ENCODE measurements at regions not wholly inside any gene's neighbourhood (a gene's known extent, or its start where the extent isn't known, plus 50 kb on each side); places are given as distances from the start of the nearest gene placed in this dataset.
A peak's percentile ranks its signal among the peaks of the same experiment; 100 is the strongest.

GRCh38 chr3:107947203-107947602 lies 143.6 kb downstream of the CD47 start:
- no peaks in the 10 kb centered on the region for H3K36me3 ChIP-seq (ENCODE audit: control insufficient read depth in 2 of 2, insufficient read depth in 2 of 2, low read length in 1 of 2)
- H3K4me1 ChIP-seq (ENCODE audit: control insufficient read depth in 2 of 2, insufficient read depth in 2 of 2, low read length in 2 of 2) = no peaks in the 10 kb centered on the region
- DNase-seq (ENCODE audit: low read depth in 6 of 9, low spot score in 9 of 9) = no peak
- no peaks in the 10 kb centered on the region for H3K27me3 ChIP-seq (ENCODE audit: control insufficient read depth in 2 of 2, insufficient read depth in 1 of 2, low read length in 1 of 2)
- no peak overlapping the region for H3K27ac ChIP-seq (ENCODE audit: low read depth in 1 of 2, low read length in 1 of 2)
- no peaks in the 10 kb centered on the region for H3K9me3 ChIP-seq (ENCODE audit: control insufficient read depth in 2 of 2, insufficient read depth in 1 of 2, low read length in 1 of 2)
- H3K4me3 ChIP-seq (ENCODE audit: low read length in 2 of 2) = no peak overlapping the region

DNA sequence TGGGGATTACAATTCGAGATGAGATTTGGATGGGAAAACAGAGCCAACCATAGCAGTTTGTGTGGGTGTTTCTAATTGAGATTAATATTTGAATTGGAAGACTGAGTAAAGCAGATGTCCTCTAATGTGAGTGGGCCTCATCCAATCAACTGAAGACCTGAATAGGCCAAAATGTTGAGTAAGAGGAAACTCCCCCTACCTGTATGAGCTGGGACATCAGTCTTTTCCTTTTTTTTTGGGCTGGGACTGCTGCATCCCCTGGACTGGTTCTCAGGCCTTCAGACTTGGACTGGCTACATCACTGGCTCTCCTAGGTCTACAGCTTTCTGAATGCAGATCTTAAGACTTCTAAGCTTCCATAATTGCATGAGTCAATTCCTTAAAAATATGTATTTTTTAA lies 144.1 kb downstream of the CD47 start:
- Histone ChIP-seq H3K27ac (ENCODE audit: low read depth in 1 of 2, low read length in 1 of 2) (no peak overlapping the region), H3K4me3 (ENCODE audit: low read length in 2 of 2) (no peak overlapping the region), H3K4me1 (ENCODE audit: control insufficient read depth in 2 of 2, insufficient read depth in 2 of 2, low read length in 2 of 2) (no peaks in the 10 kb centered on the region), H3K36me3 (ENCODE audit: control insufficient read depth in 2 of 2, insufficient read depth in 2 of 2, low read length in 1 of 2) (no peaks in the 10 kb centered on the region), H3K9me3 (ENCODE audit: control insufficient read depth in 2 of 2, insufficient read depth in 1 of 2, low read length in 1 of 2) (no peaks in the 10 kb centered on the region), H3K27me3 (ENCODE audit: control insufficient read depth in 2 of 2, insufficient read depth in 1 of 2, low read length in 1 of 2) (no peaks in the 10 kb centered on the region)
- DNase-seq (ENCODE audit: low read depth in 6 of 9, low spot score in 9 of 9) = no peak
- WGBS = 94% methylated on average over 1 of the region's 1 CpG

DNA sequence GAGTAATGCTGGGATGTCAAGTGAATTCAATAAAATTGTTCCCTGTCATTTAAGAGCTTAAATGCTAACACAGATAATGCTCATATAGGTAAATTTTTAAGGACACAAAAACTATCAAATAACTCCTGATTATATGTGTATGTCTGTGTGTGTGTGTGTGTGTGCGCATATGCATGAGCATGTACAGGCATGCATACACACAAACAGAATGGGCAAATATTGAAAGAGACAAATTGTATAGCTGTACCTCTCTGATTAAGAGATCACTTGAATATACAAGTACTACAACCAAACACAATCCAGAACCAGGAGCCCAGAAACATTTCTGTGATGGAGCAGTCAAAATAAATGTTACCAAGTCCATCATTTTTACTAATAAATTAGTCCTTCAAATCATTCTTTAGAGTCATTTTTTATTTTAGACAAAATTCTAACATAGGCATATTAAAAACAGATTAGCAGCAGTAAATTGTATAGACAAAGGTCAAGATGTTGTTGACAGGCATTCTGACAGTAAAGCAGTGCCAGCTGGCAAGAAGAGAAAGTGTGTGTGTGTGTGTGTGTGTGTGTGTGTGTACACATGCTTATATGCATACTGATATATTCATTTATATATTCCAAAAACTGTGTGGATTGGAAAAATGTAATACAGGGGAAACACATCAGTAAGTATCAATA lies 145.3 kb downstream of the CD47 start:
- 92% methylated on average over 1 of the region's 1 CpG for WGBS
- no peak overlapping the region for H3K4me3 ChIP-seq (ENCODE audit: low read length in 2 of 2)
- no peak for DNase-seq (ENCODE audit: low read depth in 6 of 9, low spot score in 9 of 9)

DNA sequence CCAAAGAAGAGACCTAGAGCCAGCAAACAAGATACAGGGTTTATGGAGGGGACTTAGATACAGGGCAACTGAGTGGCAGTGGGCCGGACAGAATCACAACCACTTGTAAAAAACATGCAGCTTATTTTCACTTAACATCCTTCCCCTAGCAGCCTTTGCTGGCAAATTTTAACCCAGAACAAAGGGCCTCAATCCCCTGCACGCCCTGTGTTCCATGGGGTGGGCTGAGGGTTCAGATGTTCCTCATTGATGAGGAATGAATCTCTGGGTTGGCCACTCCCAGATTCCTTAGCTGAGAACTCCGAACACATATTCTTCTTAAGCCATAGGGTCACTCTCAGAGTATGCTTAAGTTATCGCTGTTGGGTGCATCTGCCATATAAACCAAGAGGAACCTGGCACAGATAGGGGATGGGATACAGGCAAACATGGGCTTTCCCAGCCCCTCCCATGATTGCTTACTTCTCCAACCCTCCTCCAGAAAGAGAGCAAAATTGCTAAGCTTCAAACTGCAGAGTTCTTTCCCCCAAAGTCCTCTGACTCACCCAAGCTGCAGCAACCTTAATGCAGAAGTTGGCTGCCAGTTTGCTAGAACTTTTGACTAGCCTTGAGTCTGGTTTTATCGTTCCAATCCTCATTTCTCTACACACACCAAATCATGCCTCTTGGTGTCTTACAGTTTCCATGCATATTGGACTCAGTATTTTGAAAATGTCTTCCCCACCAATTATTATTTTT lies 146.9 kb downstream of the CD47 start:
- Histone ChIP-seq H3K27me3 (ENCODE audit: control insufficient read depth in 2 of 2, insufficient read depth in 1 of 2, low read length in 1 of 2) (no peaks in the 10 kb centered on the region), H3K9me3 (ENCODE audit: control insufficient read depth in 2 of 2, insufficient read depth in 1 of 2, low read length in 1 of 2) (no peaks in the 10 kb centered on the region), H3K4me3 (ENCODE audit: low read length in 2 of 2) (no peak overlapping the region), H3K27ac (ENCODE audit: low read depth in 1 of 2, low read length in 1 of 2) (no peak overlapping the region), H3K36me3 (ENCODE audit: control insufficient read depth in 2 of 2, insufficient read depth in 2 of 2, low read length in 1 of 2) (no peaks in the 10 kb centered on the region), H3K4me1 (ENCODE audit: control insufficient read depth in 2 of 2, insufficient read depth in 2 of 2, low read length in 2 of 2) (no peaks in the 10 kb centered on the region)
- no peak for DNase-seq (ENCODE audit: low read depth in 6 of 9, low spot score in 9 of 9)
- 95% methylated on average over 5 of the region's 5 CpGs for WGBS

More for the DNA sequence above, 145.3 kb downstream of the CD47 start:
- H3K27ac ChIP-seq (ENCODE audit: low read depth in 1 of 2, low read length in 1 of 2) = no peak overlapping the region
- no peaks in the 10 kb centered on the region for H3K4me1 ChIP-seq (ENCODE audit: control insufficient read depth in 2 of 2, insufficient read depth in 2 of 2, low read length in 2 of 2)
- H3K9me3 ChIP-seq (ENCODE audit: control insufficient read depth in 2 of 2, insufficient read depth in 1 of 2, low read length in 1 of 2) = no peaks in the 10 kb centered on the region
- no peaks in the 10 kb centered on the region for H3K27me3 ChIP-seq (ENCODE audit: control insufficient read depth in 2 of 2, insufficient read depth in 1 of 2, low read length in 1 of 2)
- no peaks in the 10 kb centered on the region for H3K36me3 ChIP-seq (ENCODE audit: control insufficient read depth in 2 of 2, insufficient read depth in 2 of 2, low read length in 1 of 2)

- Histone ChIP-seq H3K4me1 (ENCODE audit: control insufficient read depth in 2 of 2, insufficient read depth in 2 of 2, low read length in 2 of 2) (no peaks in the 10 kb centered on the region), H3K27me3 (ENCODE audit: control insufficient read depth in 2 of 2, insufficient read depth in 1 of 2, low read length in 1 of 2) (no peaks in the 10 kb centered on the region), H3K36me3 (ENCODE audit: control insufficient read depth in 2 of 2, insufficient read depth in 2 of 2, low read length in 1 of 2) (no peaks in the 10 kb centered on the region), H3K4me3 (ENCODE audit: low read length in 2 of 2) (no peak overlapping the region), H3K9me3 (ENCODE audit: control insufficient read depth in 2 of 2, insufficient read depth in 1 of 2, low read length in 1 of 2) (no peaks in the 10 kb centered on the region), H3K27ac (ENCODE audit: low read depth in 1 of 2, low read length in 1 of 2) (no peak overlapping the region)
- 86% methylated on average over 5 of the region's 5 CpGs for WGBS
- DNase-seq (ENCODE audit: low read depth in 6 of 9, low spot score in 9 of 9) = no peak
Observed at GRCh38 chr3:107942951-107943749, 147.7 kb downstream of the CD47 start.

- Histone ChIP-seq H3K27me3 (ENCODE audit: control insufficient read depth in 2 of 2, insufficient read depth in 1 of 2, low read length in 1 of 2) (no peaks in the 10 kb centered on the region), H3K9me3 (ENCODE audit: control insufficient read depth in 2 of 2, insufficient read depth in 1 of 2, low read length in 1 of 2) (no peaks in the 10 kb centered on the region), H3K4me3 (ENCODE audit: low read length in 2 of 2) (no peak overlapping the region), H3K36me3 (ENCODE audit: control insufficient read depth in 2 of 2, insufficient read depth in 2 of 2, low read length in 1 of 2) (no peaks in the 10 kb centered on the region), H3K4me1 (ENCODE audit: control insufficient read depth in 2 of 2, insufficient read depth in 2 of 2, low read length in 2 of 2) (no peaks in the 10 kb centered on the region), H3K27ac (ENCODE audit: low read depth in 1 of 2, low read length in 1 of 2) (no peak overlapping the region)
- no peak for DNase-seq (ENCODE audit: low read depth in 6 of 9, low spot score in 9 of 9)
- WGBS = 85% methylated on average over 6 of the region's 6 CpGs
Observed at GRCh38 chr3:107942244-107942643, 148.6 kb downstream of the CD47 start.

GRCh38 chr3:107939691-107940442 lies 151.0 kb downstream of the CD47 start:
- Histone ChIP-seq H3K9me3 (ENCODE audit: control insufficient read depth in 2 of 2, insufficient read depth in 1 of 2, low read length in 1 of 2) (no peaks in the 10 kb centered on the region), H3K27ac (ENCODE audit: low read depth in 1 of 2, low read length in 1 of 2) (no peak overlapping the region), H3K27me3 (ENCODE audit: control insufficient read depth in 2 of 2, insufficient read depth in 1 of 2, low read length in 1 of 2) (no peaks in the 10 kb centered on the region), H3K4me1 (ENCODE audit: control insufficient read depth in 2 of 2, insufficient read depth in 2 of 2, low read length in 2 of 2) (no peaks in the 10 kb centered on the region), H3K4me3 (ENCODE audit: low read length in 2 of 2) (no peak overlapping the region), H3K36me3 (ENCODE audit: control insufficient read depth in 2 of 2, insufficient read depth in 2 of 2, low read length in 1 of 2) (no peaks in the 10 kb centered on the region)
- no peak for DNase-seq (ENCODE audit: low read depth in 6 of 9, low spot score in 9 of 9)
- 96% methylated on average over 10 of the region's 10 CpGs for WGBS

DNA sequence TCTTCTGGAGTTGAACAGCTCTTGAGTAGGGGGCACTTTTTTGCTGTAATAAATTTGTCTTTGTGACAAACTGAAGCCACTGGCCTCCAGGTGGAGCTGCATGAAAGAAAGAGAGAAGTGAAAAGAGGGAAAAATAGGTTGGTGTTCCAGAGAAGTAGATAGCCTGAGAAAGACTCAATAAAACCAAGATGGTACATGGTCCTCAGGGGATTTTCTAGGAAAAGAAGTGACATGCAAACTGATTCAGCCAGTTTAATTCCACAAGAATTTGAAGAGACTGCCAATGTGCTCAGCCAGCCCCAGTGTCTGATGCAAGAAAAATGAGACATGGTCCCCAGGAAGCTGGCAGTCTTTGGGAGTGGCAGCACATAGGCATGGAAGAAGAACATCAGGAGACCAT lies 152.7 kb downstream of the CD47 start:
- H3K4me1 ChIP-seq (ENCODE audit: control insufficient read depth in 2 of 2, insufficient read depth in 2 of 2, low read length in 2 of 2) = no peaks in the 10 kb centered on the region
- no peaks in the 10 kb centered on the region for H3K9me3 ChIP-seq (ENCODE audit: control insufficient read depth in 2 of 2, insufficient read depth in 1 of 2, low read length in 1 of 2)
- H3K4me3 ChIP-seq (ENCODE audit: low read length in 2 of 2) = no peak overlapping the region
- no peak overlapping the region for H3K27ac ChIP-seq (ENCODE audit: low read depth in 1 of 2, low read length in 1 of 2)
- H3K27me3 ChIP-seq (ENCODE audit: control insufficient read depth in 2 of 2, insufficient read depth in 1 of 2, low read length in 1 of 2) = no peaks in the 10 kb centered on the region
- DNase-seq (ENCODE audit: low read depth in 6 of 9, low spot score in 9 of 9) = peak in 1 of 9 donors; percentile 33
- no peaks in the 10 kb centered on the region for H3K36me3 ChIP-seq (ENCODE audit: control insufficient read depth in 2 of 2, insufficient read depth in 2 of 2, low read length in 1 of 2)

All from thymus (tissue), 11 donors.